HG02870 (cell line): ENCODE measurements at regions not wholly inside any gene's neighbourhood (a gene's known extent, or its start where the extent isn't known, plus 50 kb on each side); places are given as distances from the start of the nearest gene placed in this dataset.

Source experiments
- ATAC-seq: cut with Tn5 transposase; IDR thresholded peaks from one replicate; pipeline ENCODE4 v1.9.1; 2021; ENCODE audit warnings: mild to moderate bottlenecking, moderate library complexity; ENCODE audit not compliant: unreplicated experiment

- no peak for ATAC-seq
These were observed 92.5 kb upstream of the NCK2 start for GRCh38 chr2:105652014-105652796.

GRCh38 chr2:105649534-105649933 is 95.2 kb upstream of the NCK2 start:
- no peak for ATAC-seq

GRCh38 chr2:105647731-105648130 is 97.0 kb upstream of the NCK2 start:
- no peak for ATAC-seq

- ATAC-seq: no peak
These were observed 98.0 kb upstream of the NCK2 start for GRCh38 chr2:105646774-105647076.

GRCh38 chr2:105645938-105646773 is 98.6 kb upstream of the NCK2 start:
- ATAC-seq: no peak

- no peak for ATAC-seq
These were observed 99.4 kb upstream of the NCK2 start for GRCh38 chr2:105645031-105645937.

GRCh38 chr2:105644174-105644980 is 100.3 kb upstream of the NCK2 start:
- no peak for ATAC-seq

GRCh38 chr2:105643405-105644173 is 101.1 kb upstream of the NCK2 start:
- ATAC-seq: no peak

GRCh38 chr2:105641389-105641811 is 103.3 kb upstream of the NCK2 start:
- ATAC-seq: no peak

- no peak for ATAC-seq
These were observed 104.5 kb upstream of the NCK2 start for GRCh38 chr2:105640246-105640645.

GRCh38 chr2:105636109-105636740 is 108.5 kb upstream of the NCK2 start:
- ATAC-seq: no peak

GRCh38 chr2:105635564-105635963 is 109.1 kb upstream of the NCK2 start:
- no peak for ATAC-seq

- ATAC-seq: no peak
These were observed 110.5 kb upstream of the NCK2 start for GRCh38 chr2:105634198-105634597.

GRCh38 chr2:105631922-105632321 is 112.8 kb upstream of the NCK2 start:
- no peak for ATAC-seq

GRCh38 chr2:105631011-105631410 is 113.7 kb upstream of the NCK2 start:
- ATAC-seq: no peak

- no peak for ATAC-seq
These were observed 115.1 kb upstream of the NCK2 start for GRCh38 chr2:105629634-105630033.

- ATAC-seq: no peak
These were observed 117.2 kb upstream of the NCK2 start for GRCh38 chr2:105627534-105627933.

GRCh38 chr2:105626966-105627340 is 117.8 kb upstream of the NCK2 start:
- ATAC-seq: no peak
